GM10248 (cell line): ENCODE measurements at regions not wholly inside any gene's neighbourhood (a gene's known extent, or its start where the extent isn't known, plus 50 kb on each side); places are given as distances from the start of the nearest gene placed in this dataset.

ENCODE experiments used
- CTCF ChIA-PET: fragments of 300-600 bp; sonication (Branson Sonifier 250); formaldehyde crosslinking; extraction: SDS; loops from one replicate; lab custom pipeline; 2021; ENCODE audit warnings: antibody characterized with exemption; lab: Yijun Ruan, JAX
- POLR2A ChIA-PET: fragments of 350-650 bp; sonication (Branson Sonifier 250); formaldehyde crosslinking; extraction: SDS; loops from one replicate; lab custom pipeline; 2020; ENCODE audit warnings: antibody characterized with exemption; lab: Yijun Ruan, JAX
- DNase-seq: peaks from one replicate; pipeline ENCODE4 v3.0.0; 2012; ENCODE audit errors: extremely low spot score
- TF ChIP-seq, protein P1 (sequence below): IDR thresholded peaks from 2 replicates; pipeline ENCODE4 v1.5.1; 2012; ENCODE audit warnings: mild to moderate bottlenecking, low read depth; ENCODE audit errors: extremely low read depth, missing control alignments, control extremely low read depth

DNA sequence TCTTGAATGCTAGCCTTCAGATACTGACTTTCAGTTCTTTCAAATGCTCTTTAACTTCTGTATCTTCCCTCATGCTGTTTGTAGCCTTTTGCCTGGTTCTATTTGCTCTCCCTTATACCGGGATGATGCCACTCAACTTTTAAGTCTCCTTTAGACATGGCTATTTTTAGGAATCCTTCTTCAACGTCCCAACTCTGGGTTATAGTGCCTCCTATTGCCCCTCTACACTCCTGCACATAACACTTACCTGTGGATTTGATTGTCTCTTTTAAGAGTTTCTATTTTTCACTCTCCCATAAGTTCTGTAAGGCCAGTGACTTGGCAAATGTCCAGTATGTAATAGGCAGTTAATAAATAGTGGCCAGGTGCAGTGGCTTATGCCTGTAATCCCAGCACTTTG, 343.0 kb downstream of the KLF5 start:
- CTCF ChIA-PET, result no interaction called here
- DNase-seq, result no peak
- POLR2A ChIA-PET, result no interaction called here
- TF ChIP-seq, protein P1, sequence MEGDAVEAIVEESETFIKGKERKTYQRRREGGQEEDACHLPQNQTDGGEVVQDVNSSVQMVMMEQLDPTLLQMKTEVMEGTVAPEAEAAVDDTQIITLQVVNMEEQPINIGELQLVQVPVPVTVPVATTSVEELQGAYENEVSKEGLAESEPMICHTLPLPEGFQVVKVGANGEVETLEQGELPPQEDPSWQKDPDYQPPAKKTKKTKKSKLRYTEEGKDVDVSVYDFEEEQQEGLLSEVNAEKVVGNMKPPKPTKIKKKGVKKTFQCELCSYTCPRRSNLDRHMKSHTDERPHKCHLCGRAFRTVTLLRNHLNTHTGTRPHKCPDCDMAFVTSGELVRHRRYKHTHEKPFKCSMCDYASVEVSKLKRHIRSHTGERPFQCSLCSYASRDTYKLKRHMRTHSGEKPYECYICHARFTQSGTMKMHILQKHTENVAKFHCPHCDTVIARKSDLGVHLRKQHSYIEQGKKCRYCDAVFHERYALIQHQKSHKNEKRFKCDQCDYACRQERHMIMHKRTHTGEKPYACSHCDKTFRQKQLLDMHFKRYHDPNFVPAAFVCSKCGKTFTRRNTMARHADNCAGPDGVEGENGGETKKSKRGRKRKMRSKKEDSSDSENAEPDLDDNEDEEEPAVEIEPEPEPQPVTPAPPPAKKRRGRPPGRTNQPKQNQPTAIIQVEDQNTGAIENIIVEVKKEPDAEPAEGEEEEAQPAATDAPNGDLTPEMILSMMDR, result no peak

DNA sequence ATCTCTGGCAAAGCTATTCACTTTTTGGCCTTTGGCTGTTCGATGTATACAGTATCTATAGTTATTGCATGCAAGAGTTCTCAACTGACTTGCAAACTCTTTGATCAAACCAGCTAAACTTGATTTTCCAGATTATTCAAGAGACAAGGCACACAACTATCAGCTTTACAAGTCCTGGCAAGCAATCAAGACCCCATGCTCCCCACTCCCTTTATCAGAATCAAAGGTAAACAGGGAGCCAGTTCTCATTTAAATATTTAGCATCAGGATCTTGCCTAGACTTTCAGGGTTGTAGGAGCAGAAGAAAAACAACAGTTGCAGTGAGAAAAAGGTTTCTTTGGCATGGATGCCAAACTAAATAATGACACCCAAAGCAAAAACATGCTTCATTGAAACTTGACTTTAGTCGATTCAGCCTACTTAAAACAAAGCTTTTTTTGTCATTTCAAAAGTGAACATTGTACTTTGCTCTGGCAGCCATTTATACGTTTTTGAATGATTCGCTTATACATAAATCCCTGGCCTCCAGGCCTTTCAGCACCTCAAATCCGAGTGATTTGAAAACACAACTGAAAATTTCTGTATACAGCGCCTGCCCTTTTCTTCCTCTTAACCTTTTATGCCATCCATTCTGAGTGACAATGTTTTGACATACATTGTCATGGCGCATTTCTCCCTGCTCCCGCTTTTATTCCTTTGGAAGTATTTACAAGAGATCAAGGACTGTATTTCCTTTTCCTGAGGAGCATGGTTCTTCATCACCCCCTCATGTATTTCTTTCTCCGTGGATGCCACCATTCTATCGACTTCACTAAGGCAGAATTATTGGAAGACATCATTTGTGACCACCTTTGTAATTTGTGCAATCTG, 340.8 kb downstream of the KLF5 start:
- ChIA-PET POLR2A (no interaction called here), CTCF (interaction anchor here (1.5 to 2.0 kb wide), 2 partner anchors 18 to 22 kb away, joined by 4 to 6 read pairs; no protein-coding TSS in a partner anchor)
- DNase-seq, result no peak
- TF ChIP-seq, protein P1, result no peak

DNA sequence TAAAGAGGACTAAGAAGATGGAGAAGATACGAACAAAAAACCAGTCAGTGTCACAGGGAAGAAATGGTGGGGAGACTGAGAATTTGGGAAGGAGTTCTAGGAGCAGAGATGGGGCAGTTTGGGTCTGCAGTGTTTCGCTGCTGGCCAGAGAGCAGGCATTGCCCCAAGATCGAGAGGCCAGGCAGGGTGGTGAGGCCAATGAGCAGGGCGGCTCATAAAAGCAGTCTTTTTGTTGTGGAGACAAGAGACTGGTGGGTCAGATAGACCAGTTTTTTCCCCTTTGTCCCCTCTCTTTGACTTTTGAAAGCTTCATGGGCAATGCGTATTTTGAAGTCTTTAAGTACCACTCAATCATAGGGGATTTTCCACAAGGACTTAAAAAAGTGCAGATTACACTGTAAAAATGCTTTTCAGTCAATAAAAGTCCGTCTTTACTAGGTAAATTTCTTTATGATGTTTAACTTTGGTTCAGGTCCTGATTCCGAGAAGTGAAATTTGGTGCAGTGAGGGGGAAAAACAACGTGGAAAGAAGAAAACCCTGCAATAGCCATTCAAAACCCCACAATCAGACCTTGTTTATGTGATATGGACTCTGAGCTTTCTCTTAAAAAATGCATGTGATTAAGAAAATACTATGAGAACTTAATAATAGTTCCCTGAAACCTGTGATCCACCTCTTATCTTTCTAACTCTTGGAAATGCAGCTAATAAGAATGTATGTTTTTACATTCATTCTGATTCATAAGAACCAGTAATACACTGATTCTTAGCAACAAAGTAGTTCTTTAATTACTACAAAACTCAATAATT, 338.9 kb downstream of the KLF5 start:
- POLR2A ChIA-PET, result no interaction called here
- DNase-seq, result no peak
- CTCF ChIA-PET, result interaction anchor here (1.1 to 1.5 kb wide), 2 partner anchors 9 to 17 kb away, joined by 3 to 4 read pairs; no protein-coding TSS in a partner anchor
- TF ChIP-seq, protein P1, result no peak

DNA sequence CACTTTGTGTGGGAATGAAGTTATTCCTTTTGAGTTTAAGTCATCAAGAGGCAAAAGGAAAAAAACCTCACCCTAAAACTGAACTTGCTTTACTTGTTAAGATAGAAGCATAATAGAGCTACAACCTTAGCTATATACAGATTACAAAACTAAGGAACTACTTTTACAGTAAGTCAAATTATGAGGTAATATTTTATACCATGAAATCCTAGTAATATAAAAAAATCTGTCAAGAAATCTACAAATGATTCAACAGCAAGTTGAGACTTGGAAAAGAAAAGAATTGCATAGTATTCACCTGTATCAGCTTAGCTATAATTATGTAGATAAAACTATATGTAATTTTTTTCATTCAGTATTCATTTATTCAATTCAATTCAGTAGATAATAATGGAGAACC, 335.3 kb downstream of the KLF5 start:
- TF ChIP-seq, protein P1, result no peak
- DNase-seq, result no peak
- ChIA-PET CTCF (no interaction called here), POLR2A (no interaction called here)

DNA sequence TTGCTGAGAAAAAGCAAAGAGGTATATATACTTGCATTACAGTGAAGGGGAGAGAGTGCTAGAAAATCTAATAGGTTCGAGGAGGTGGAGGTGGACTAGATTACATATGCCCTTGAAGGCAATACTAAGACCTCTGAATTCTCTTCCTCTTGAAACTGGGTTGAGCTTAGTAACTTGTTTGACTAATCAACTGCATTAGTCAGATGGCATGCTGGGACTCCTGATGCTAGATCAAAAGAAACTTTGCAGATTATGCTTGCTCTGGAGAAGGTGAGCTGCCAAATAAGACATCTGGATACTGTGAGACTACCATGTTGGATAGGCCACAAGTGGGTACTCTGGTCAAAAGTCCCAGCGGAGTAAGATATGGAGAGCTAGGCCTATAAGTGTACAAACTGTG, 331.3 kb downstream of the KLF5 start:
- ChIA-PET POLR2A (no interaction called here), CTCF (interaction anchor here (0.9 kb wide), 1 partner anchor 550 kb away, joined by 4 read pairs; no protein-coding TSS in a partner anchor)
- TF ChIP-seq, protein P1, result no peak
- DNase-seq, result no peak

DNA sequence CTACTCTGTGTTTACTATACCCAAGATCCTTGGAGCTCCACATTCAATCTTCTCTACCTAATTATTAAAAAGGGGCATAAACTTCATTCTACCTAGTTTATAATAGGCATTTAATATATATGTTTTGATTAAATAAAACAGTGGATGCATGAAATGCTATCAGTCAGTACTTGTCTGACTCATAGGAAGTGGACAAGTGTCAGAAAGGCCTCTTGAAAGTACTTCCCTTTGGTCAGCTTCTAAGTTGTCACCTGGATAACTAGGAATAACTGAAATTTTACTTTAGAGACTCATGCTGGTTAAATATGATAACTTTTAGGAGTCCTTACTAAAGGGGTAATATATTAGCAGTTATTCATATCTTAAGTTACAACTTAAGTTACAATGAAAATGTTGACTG, 329.8 kb downstream of the KLF5 start:
- no peak for DNase-seq
- CTCF ChIA-PET, result interaction anchor here (0.9 to 2.3 kb wide), 6 partner anchors 9 to 72 kb away, joined by 3 to 5 read pairs (median 3); no protein-coding TSS in a partner anchor
- TF ChIP-seq, protein P1, result no peak
- POLR2A ChIA-PET, result no interaction called here
